Heart left ventricle (tissue), 16 donors: ENCODE measurements at regions not wholly inside any gene's neighbourhood (a gene's known extent, or its start where the extent isn't known, plus 50 kb on each side); places are given as distances from the start of the nearest gene placed in this dataset.
A peak's percentile ranks its signal among the peaks of the same experiment; 100 is the strongest.

ENCODE experiments used
- ATAC-seq, 4 donors: fragments of 200-7000 bp; cut with Tn5 transposase; one replicate each; pipeline ENCODE4 v1.9.1; 2020 to 2022; ENCODE audit warnings: moderate library complexity in 4 of 4, mild to moderate bottlenecking in 3 of 4, moderate number of reproducible peaks in 1 of 4
- DNase-seq, 5 donors: peaks; one replicate each; pipeline ENCODE4 v3.0.0-alpha.2; 2020
- H3K27ac ChIP-seq, 12 donors: fragments of 200-600 bp; sonication (generic) in 4 of 12; one replicate each; pipeline versions ENCODE4 v1.5.0 to v1.8.0; 2016 to 2022; ENCODE audit warnings: mild to moderate bottlenecking in 2 of 12
- H3K27me3 ChIP-seq, 9 donors: fragments of 200-600 bp; sonication (generic) in 2 of 9; one replicate each; pipeline versions ENCODE4 v1.5.1 to v1.8.0; 2016 to 2022; ENCODE audit warnings: mild to moderate bottlenecking in 3 of 9
- H3K36me3 ChIP-seq, 9 donors: fragments of 200-600 bp; sonication (generic) in 2 of 9; one replicate each; pipeline versions ENCODE4 v1.5.0 to v1.8.0; 2018 to 2022; ENCODE audit warnings: mild to moderate bottlenecking in 2 of 9
- H3K4me1 ChIP-seq, 12 donors: fragments of 200-600 bp; sonication (generic) in 4 of 12; one replicate each; pipeline versions ENCODE4 v1.5.0 to v1.8.0; 2016 to 2022; ENCODE audit warnings: mild to moderate bottlenecking in 3 of 12
- H3K4me3 ChIP-seq, 12 donors: fragments of 200-600 bp; sonication (generic) in 4 of 12; one replicate each; pipeline versions ENCODE4 v1.5.0 to v1.8.0; 2017 to 2022; ENCODE audit warnings: mild to moderate bottlenecking in 9 of 12, moderate library complexity in 4 of 12
- H3K9me3 ChIP-seq, 12 donors: fragments of 200-600 bp; sonication (generic) in 4 of 12; one replicate each; pipeline versions ENCODE4 v1.5.0 to v1.8.0; 2016 to 2022; ENCODE audit warnings: mild to moderate bottlenecking in 1 of 12
- POLR2A ChIP-seq, 2 donors: fragments of 450-650 bp; IDR thresholded peaks; one replicate each; pipeline ENCODE4 v1.6.1; 2017; ENCODE audit warnings: antibody characterized with exemption in 2 of 2, mild to moderate bottlenecking in 2 of 2, moderate library complexity in 2 of 2
- WGBS, 4 donors: extraction: QIAGEN DNeasy Blood & Tissue Kit in 2 of 4; methylation state at CpG; one replicate each; pipeline versions ENCODE4 v1.1.5 to v1.1.7; 2013 to 2018; 5-methylcytosine and 5-hydroxymethylcytosine counted together
- intact Hi-C, 10 donors: fragments of 100-400 bp; cut with DNase I; formaldehyde crosslinking; loops; one replicate each; pipeline versions ENCODE4 v1.11.1 to v1.14.2; 2022
- TF ChIP-seq, protein P1 (sequence below), 12 donors: fragments of 200-600 bp; sonication (generic) in 4 of 12; IDR thresholded peaks; one replicate each; pipeline versions ENCODE4 v1.5.0 to v1.8.0; 2018 to 2022; ENCODE audit warnings: antibody characterized with exemption in 12 of 12, mild to moderate bottlenecking in 5 of 12
- donor health status: ischemic (EF 13 %, LVEDD 7.1; RV severe dilation, severe dysfunction).
- donor health status: healthy with polysubstance abuse.
- donor health status: DM: no; HTN: yes; CAD: no.
- donor health status: DM: no; HTN: no; CAD: no.
- donor health status: ischemic (EF 25% LVEDD 6.9; RV normal size, moderate dysfunction).
- donor health status: ischemic (EF 25% LVEDD 5.7; RV mildly dilated, moderate dysfunction).
- donor health status: healthy.
- donor health status: DM: yes; HTN: yes; CAD: no.
- donor health status: ischemic (EF 35%, LVEDD 5.7; RV mildly dilated, moderate dysfunction).
- donor health status: nonischemic (EF 11% LVEDD 7.7; RV severe dilation, severe dysfunction).
- donor health status: DM: yes; HTN: yes; CAD: no.
- donor health status: PGD.
- donor health status: ischemic (EF 29% LVEDD 5.4; RV normal size, mild dysfunction).
- donor health status: nonischemic (EF 23%, LVEDD 6.1; RV moderate dilation, normal function).

DNA sequence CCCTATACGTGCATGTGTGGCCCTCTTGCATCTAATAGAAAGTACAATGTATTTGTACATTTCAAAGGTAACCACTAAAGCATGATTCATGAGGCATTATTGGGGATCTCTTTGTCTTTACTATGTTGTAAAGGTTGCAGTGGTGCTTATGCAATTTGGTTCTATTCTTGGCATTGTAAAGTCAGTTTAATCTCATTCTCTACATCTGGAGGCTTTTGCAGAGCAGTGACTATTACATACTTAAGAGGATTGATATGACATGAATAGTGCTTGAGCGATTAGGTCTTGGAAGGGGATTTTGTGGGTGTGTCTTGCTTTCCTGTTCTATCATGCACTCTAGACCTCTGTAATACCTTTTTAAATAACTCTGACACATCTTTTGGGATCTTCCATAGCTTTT is 610.0 kb downstream of the EFNB2 start:
- DNase-seq: no peak
- H3K9me3 ChIP-seq: no peaks in the 10 kb centered on the region
- intact Hi-C loops: no loop called here
- no peak overlapping the region for H3K27ac ChIP-seq
- no peak overlapping the region for H3K4me3 ChIP-seq
- TF ChIP-seq POLR2A (IDR thresholded peaks at IDR 0.05): no peak
- TF ChIP-seq, protein P1, sequence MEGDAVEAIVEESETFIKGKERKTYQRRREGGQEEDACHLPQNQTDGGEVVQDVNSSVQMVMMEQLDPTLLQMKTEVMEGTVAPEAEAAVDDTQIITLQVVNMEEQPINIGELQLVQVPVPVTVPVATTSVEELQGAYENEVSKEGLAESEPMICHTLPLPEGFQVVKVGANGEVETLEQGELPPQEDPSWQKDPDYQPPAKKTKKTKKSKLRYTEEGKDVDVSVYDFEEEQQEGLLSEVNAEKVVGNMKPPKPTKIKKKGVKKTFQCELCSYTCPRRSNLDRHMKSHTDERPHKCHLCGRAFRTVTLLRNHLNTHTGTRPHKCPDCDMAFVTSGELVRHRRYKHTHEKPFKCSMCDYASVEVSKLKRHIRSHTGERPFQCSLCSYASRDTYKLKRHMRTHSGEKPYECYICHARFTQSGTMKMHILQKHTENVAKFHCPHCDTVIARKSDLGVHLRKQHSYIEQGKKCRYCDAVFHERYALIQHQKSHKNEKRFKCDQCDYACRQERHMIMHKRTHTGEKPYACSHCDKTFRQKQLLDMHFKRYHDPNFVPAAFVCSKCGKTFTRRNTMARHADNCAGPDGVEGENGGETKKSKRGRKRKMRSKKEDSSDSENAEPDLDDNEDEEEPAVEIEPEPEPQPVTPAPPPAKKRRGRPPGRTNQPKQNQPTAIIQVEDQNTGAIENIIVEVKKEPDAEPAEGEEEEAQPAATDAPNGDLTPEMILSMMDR (IDR thresholded peaks at IDR 0.05): no peak
- H3K36me3 ChIP-seq: no peaks in the 10 kb centered on the region
- no peaks in the 10 kb centered on the region for H3K4me1 ChIP-seq
- WGBS, 4 donors: 52 to 70% (median 57%) methylated on average over 2 of the region's 2 CpGs
- peak in 1 of 4 donors; percentile 51 for ATAC-seq
- no peaks in the 10 kb centered on the region for H3K27me3 ChIP-seq

DNA sequence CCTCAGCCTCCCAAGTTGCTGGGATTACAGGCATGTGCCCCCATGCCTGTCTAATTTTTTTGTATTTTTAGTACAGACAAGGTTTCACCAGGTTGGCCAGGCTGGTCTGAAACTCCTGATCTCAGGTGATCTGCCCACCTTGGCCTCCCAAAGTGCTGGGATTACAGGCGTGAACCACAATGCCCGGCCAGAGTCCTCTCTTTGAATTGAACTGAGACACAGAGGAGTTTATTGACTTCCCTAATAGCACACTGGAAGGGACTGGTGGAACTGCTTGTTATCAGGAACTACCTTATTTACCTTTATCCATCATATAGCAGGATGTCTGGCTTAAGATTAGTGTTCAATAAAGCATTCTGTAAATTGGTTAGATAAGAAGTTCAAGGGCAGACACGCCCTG is 613.8 kb downstream of the EFNB2 start:
- TF ChIP-seq POLR2A (IDR thresholded peaks at IDR 0.05): no peak
- TF ChIP-seq, protein P1 (IDR thresholded peaks at IDR 0.05): no peak
- Histone ChIP-seq H3K9me3 (no peaks in the 10 kb centered on the region), H3K36me3 (no peaks in the 10 kb centered on the region), H3K4me3 (no peak overlapping the region), H3K27ac (no peak overlapping the region), H3K4me1 (no peaks in the 10 kb centered on the region), H3K27me3 (no peaks in the 10 kb centered on the region)
- ATAC-seq (no peak), DNase-seq (no peak)
- intact Hi-C loops: no loop called here
- WGBS, 4 donors: 60 to 82% (median 63%) methylated on average over 3 of the region's 3 CpGs

DNA sequence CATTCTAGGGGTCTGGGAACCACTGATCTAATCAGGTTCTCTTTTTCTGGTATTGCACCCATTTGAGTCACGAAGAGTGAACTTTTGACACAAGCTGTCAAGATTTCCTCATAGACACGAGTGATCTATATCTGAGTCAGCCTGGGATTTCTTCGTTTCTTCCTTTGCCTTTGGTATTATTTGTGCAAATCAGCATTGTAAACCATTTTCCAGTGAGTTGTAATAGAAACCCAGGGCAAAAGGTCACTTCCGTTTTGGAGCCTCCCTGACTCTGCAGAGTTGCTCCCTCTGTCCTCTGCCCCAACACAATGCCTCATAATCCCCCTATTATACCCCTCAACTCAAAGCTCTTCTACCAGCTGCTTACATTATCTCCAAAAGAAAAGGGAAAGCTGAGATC is 615.1 kb downstream of the EFNB2 start:
- WGBS, 4 donors: 76 to 86% (median 81%) methylated on average over 4 of the region's 4 CpGs
- intact Hi-C loops: no loop called here
- Histone ChIP-seq H3K9me3 (peaks cover 0 to 4% (median 0%) of the 10 kb centered on the region in 12 donors), H3K27me3 (no peaks in the 10 kb centered on the region), H3K4me3 (no peak overlapping the region), H3K27ac (no peak overlapping the region), H3K4me1 (no peaks in the 10 kb centered on the region), H3K36me3 (no peaks in the 10 kb centered on the region)
- TF ChIP-seq, protein P1 (IDR thresholded peaks at IDR 0.05): no peak
- ATAC-seq: no peak
- DNase-seq: no peak

DNA sequence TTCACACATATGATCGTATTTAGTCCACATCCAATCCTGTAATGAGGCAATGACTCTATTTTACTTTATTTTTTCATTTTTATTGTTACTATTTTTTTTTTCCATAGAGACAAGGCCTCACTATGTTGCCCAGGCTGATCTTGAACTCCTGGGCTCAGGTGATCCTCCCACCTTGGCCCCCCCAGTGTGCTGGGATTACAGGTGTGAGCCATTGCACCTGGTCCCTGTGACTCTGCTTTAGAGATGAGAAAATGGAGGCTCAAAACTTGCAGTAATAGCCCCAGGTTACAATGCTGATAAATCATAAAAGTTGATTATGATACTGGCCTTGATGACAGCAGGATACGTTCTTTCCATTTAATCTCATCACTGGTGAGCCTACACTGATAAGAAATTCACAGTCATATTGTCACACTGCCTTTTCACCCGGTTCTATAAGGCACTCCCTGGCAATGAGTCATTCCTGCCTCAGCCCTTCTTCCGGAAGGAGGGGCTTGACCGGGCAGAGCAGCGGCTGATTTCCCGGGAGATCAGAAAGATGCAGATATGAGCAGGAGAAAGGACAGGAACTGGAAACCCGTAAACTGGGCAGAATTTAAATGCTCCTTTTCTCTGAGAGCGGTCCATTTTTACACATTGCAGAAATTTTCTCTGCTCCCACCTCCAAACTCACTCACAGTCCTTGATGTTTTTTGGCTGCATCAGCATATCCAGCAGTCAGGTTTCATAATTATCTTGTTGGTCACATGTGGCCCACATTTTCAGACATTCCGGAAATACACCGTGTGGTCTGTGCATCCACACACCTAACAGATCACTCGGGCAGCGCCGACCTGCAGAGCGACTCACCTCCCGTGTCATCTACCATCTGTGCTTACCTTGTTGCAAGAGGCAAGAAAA is 616.4 kb downstream of the EFNB2 start:
- Histone ChIP-seq H3K27me3 (no peaks in the 10 kb centered on the region), H3K9me3 (peaks cover 0 to 4% (median 0%) of the 10 kb centered on the region in 12 donors), H3K27ac (no peak overlapping the region), H3K36me3 (no peaks in the 10 kb centered on the region), H3K4me1 (peaks cover 0 to 6% (median 0%) of the 10 kb centered on the region in 12 donors), H3K4me3 (no peak overlapping the region)
- DNase-seq (peak in 1 of 5 donors; percentile 43), ATAC-seq (peak in 3 of 4 donors; percentile 47 to 70 (median 57))
- 61 to 67% (median 63%) methylated on average over 16 of the region's 16 CpGs for WGBS, 4 donors
- TF ChIP-seq POLR2A (IDR thresholded peaks at IDR 0.05): no peak
- TF ChIP-seq, protein P1 (IDR thresholded peaks at IDR 0.05): no peak
- intact Hi-C loops: no loop called here
